Activated CD4-positive, CD25-positive, alpha-beta regulatory T cell treated with anti-CD3 and anti-CD28 coated beads, Interleukin-2, amount 50 U/mL, for 24 hours (primary cell): ENCODE measurements at regions not wholly inside any gene's neighbourhood (a gene's known extent, or its start where the extent isn't known, plus 50 kb on each side); places are given as distances from the start of the nearest gene placed in this dataset.

ENCODE experiments used
- ATAC-seq, 2 donors: fragments of 150-1000 bp; cut with Tn5 transposase; one replicate each; pipeline ENCODE4 v1.10.0; 2021; ENCODE audit warnings: mild to moderate bottlenecking in 1 of 2, moderate library complexity in 1 of 2

GRCh38 chr21:38923429-38923828 lies 117.7 kb downstream of the ETS2 start:
- no peak for ATAC-seq

GRCh38 chr21:38922474-38923235 lies 116.9 kb downstream of the ETS2 start:
- ATAC-seq, result no peak

- no peak for ATAC-seq
Measured at GRCh38 chr21:38921511-38922251, 116.0 kb downstream of the ETS2 start.

- ATAC-seq, result no peak
Measured at GRCh38 chr21:38920631-38921398, 115.1 kb downstream of the ETS2 start.

GRCh38 chr21:38918607-38919346 lies 113.0 kb downstream of the ETS2 start:
- ATAC-seq, result no peak

GRCh38 chr21:38917043-38917774 lies 111.5 kb downstream of the ETS2 start:
- no peak for ATAC-seq

- no peak for ATAC-seq
Measured at GRCh38 chr21:38916214-38916964, 110.7 kb downstream of the ETS2 start.

- no peak for ATAC-seq
Measured at GRCh38 chr21:38915546-38915945, 109.8 kb downstream of the ETS2 start.

- no peak for ATAC-seq
Measured at GRCh38 chr21:38914528-38915293, 109.0 kb downstream of the ETS2 start.

GRCh38 chr21:38913893-38914527 lies 108.3 kb downstream of the ETS2 start:
- no peak for ATAC-seq

GRCh38 chr21:38913120-38913892 lies 107.6 kb downstream of the ETS2 start:
- ATAC-seq, result no peak

GRCh38 chr21:38912789-38913119 lies 107.0 kb downstream of the ETS2 start:
- ATAC-seq, result no peak

GRCh38 chr21:38912102-38912629 lies 106.4 kb downstream of the ETS2 start:
- ATAC-seq, result no peak

GRCh38 chr21:38911484-38912101 lies 105.9 kb downstream of the ETS2 start:
- ATAC-seq, result no peak

- no peak for ATAC-seq
Measured at GRCh38 chr21:38910390-38911067, 104.8 kb downstream of the ETS2 start.

GRCh38 chr21:38909929-38910328 lies 104.2 kb downstream of the ETS2 start:
- no peak for ATAC-seq

- no peak for ATAC-seq
Measured at GRCh38 chr21:38909109-38909508, 103.4 kb downstream of the ETS2 start.

- no peak for ATAC-seq
Measured at GRCh38 chr21:38908537-38908936, 102.8 kb downstream of the ETS2 start.
